ENCODE measurements at regions not wholly inside any gene's neighbourhood (a gene's known extent, or its start where the extent isn't known, plus 50 kb on each side); places are given as distances from the start of the nearest gene placed in this dataset.

GRCh38 chr16:47777220-47777619, 316.1 kb downstream of the PHKB start:
- TF ChIP-seq YY1 (IDR thresholded peaks at IDR 0.05; ENCODE audit: insufficient read depth, insufficient read length), result no peak
- TF ChIP-seq ZNF274 (IDR thresholded peaks at IDR 0.05; ENCODE audit: low read depth, low read length), result no peak
- TF ChIP-seq SUZ12 (IDR thresholded peaks at IDR 0.05; ENCODE audit: extremely low read depth, insufficient read depth, insufficient read length), result no peak

All from NT2/D1 (cell line).